Left ventricle myocardium inferior (tissue), 1 donor: ENCODE measurements at regions not wholly inside any gene's neighbourhood (a gene's known extent, or its start where the extent isn't known, plus 50 kb on each side); places are given as distances from the start of the nearest gene placed in this dataset.

Source experiments
- DNase-seq: peaks from one replicate; pipeline ENCODE4 v3.0.0-alpha.2; 2020
- H3K27ac ChIP-seq: fragments of 200-600 bp; replicated peaks from 2 replicates; pipeline ENCODE4 v1.8.0; 2021
- H3K27me3 ChIP-seq: fragments of 200-600 bp; 2 replicates; pipeline ENCODE4 v1.8.0; 2021; ENCODE audit warnings: low read depth
- H3K36me3 ChIP-seq: fragments of 200-600 bp; 2 replicates; pipeline ENCODE4 v1.8.0; 2021
- H3K4me1 ChIP-seq: fragments of 200-600 bp; 2 replicates; pipeline ENCODE4 v1.8.0; 2021
- H3K4me3 ChIP-seq: fragments of 200-600 bp; 2 replicates; pipeline ENCODE4 v1.8.0; 2021; ENCODE audit warnings: mild to moderate bottlenecking, moderate library complexity
- H3K9me3 ChIP-seq: fragments of 200-600 bp; replicated peaks from 2 replicates; pipeline ENCODE4 v1.8.0; 2021
- CTCF ChIP-seq: fragments of 200-600 bp; IDR thresholded peaks from 2 replicates; pipeline ENCODE4 v1.8.0; 2021; ENCODE audit warnings: antibody characterized with exemption, mild to moderate bottlenecking, borderline replicate concordance
- intact Hi-C: fragments of 100-400 bp; cut with micrococcal nuclease; formaldehyde crosslinking; loops from one replicate; pipeline ENCODE4 v1.11.0; 2022
- donor health status: DM: no; HTN: yes; CAD: no; lungs with severe emphysema.

DNA sequence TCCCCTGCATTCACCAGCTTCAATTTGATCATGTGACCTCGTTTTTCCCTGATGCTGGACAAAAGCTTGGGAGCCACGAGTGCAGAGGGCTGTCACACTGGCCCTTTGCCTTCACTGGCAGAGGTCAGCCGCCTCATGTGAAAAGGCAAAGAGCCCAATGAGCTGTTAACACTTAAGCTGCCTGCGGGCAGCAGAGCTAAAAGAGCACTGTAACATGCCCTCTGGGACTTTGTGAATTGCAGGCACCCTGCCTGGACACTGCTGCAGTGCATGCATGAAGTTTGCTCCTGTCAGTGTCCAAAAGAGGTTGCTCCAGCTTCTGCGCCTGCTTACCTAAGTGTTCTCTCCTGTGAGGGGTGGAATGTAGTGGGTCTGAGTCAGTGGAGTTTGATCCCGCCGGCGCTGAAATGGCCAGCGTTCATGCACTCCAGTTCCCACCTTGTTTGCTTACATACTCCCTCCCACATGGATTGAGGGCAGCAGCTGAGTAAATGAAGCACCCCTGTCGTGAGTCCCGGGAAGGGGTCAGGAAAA, 193.7 kb downstream of the RFC3 start:
- DNase-seq, result no peak
- H3K9me3 ChIP-seq, result no peaks in the 10 kb centered on the region

GRCh38 chr13:34012382-34012781, 194.4 kb downstream of the RFC3 start:
- Histone ChIP-seq H3K36me3 (no peaks in the 10 kb centered on the region), H3K4me3 (no peak overlapping the region), H3K9me3 (no peaks in the 10 kb centered on the region), H3K27me3 (no peaks in the 10 kb centered on the region), H3K4me1 (peaks cover 5% of the 10 kb centered on the region), H3K27ac (no peak overlapping the region)
- no peak for DNase-seq
- intact Hi-C loops, result no loop called here
- TF ChIP-seq CTCF, result no peak

More for the DNA sequence above, 193.7 kb downstream of the RFC3 start:
- Histone ChIP-seq H3K36me3 (no peaks in the 10 kb centered on the region), H3K27ac (no peak overlapping the region), H3K27me3 (no peaks in the 10 kb centered on the region), H3K4me1 (peaks cover 5% of the 10 kb centered on the region), H3K4me3 (no peak overlapping the region)
- TF ChIP-seq CTCF, result no peak
- intact Hi-C loops, result no loop called here

DNA sequence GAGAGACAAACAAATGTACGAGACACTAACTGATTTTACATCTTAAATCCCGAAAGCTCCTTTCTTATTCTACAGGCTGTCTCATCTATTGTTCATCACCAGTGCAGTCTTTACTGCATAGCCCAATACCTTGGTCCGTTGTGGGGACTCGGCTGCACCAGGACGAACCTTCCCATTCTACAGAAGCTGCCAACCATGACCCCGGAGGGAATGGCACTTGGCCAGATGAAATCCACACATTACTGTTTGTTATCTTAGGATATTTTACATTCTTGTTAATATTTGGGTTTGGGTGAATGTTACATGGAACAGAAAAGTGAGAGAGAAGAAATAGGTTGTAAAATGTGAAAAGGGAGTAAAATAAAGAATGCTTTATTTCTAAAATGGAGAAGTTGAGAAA, 195.1 kb downstream of the RFC3 start:
- H3K27me3 ChIP-seq, result no peaks in the 10 kb centered on the region
- peaks cover 5% of the 10 kb centered on the region for H3K4me1 ChIP-seq
- H3K9me3 ChIP-seq, result no peaks in the 10 kb centered on the region
- TF ChIP-seq CTCF, result no peak
- DNase-seq, result no peak
- intact Hi-C loops, result no loop called here
- H3K36me3 ChIP-seq, result no peaks in the 10 kb centered on the region
- no peak overlapping the region for H3K4me3 ChIP-seq
- no peak overlapping the region for H3K27ac ChIP-seq

DNA sequence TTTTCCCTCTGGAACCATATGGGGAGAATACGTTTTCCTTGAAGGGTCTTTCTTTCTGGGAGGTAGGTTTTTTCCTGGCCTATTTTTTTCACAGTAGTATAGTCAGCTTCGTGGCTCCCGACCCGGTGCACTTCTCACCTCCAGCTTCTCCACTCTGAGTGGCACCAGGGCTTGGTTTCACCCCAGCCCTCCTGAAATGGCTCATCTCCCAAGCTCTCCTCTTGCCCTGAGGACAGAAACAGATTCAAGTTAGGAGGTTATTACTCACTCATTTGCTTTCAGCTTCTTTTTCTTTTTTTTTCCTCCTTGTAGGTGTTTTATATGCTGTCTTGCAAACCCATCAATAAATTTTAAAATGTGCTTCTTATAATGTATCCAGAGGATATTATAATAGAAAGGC, 199.3 kb downstream of the RFC3 start:
- intact Hi-C loops, result no loop called here
- Histone ChIP-seq H3K4me1 (no peaks in the 10 kb centered on the region), H3K4me3 (no peak overlapping the region), H3K36me3 (no peaks in the 10 kb centered on the region), H3K27me3 (no peaks in the 10 kb centered on the region), H3K27ac (no peak overlapping the region), H3K9me3 (peaks cover 19% of the 10 kb centered on the region)
- TF ChIP-seq CTCF, result no peak
- DNase-seq, result no peak

DNA sequence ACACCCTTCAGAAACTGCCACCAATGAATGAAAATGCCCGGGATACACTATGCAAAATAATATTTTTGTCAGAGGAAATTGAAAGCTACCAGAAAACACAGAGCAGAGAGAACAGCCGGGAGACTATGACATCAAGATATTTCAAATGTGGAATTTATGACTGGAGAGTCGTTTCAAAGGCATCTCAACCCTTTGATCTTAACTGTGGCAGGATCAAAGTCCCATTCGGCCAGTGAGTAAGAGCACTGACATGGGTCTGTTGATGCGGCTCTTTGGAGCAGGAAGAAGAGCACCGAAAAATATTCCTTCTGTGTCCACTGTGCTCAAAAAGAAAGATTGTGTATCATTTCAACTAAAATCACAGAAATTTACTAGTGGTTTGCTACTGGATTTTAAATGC, 201.9 kb downstream of the RFC3 start:
- Histone ChIP-seq H3K9me3 (peaks cover 25% of the 10 kb centered on the region), H3K4me3 (no peak overlapping the region), H3K36me3 (no peaks in the 10 kb centered on the region), H3K27me3 (no peaks in the 10 kb centered on the region), H3K4me1 (no peaks in the 10 kb centered on the region), H3K27ac (no peak overlapping the region)
- TF ChIP-seq CTCF, result no peak
- DNase-seq, result no peak
- intact Hi-C loops, result no loop called here

DNA sequence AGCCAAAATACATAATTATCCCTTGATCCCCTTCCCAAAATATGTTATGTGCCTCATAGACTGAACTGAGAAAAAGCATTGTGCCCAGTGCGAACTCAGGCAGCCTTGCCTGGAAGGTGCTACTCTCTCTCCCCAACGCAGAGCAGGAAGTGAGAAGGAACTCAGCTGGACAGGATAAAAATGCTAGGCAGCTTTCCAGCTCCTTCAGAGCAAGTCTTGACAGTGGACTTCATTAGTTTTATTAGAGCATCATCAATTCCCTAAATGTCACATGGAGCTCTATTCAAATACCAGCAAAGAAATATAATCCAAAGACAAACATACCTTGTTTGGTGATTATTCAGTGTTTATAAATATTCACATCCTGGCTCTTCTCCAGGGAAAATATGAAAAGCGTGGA, 202.4 kb downstream of the RFC3 start:
- Histone ChIP-seq H3K4me1 (no peaks in the 10 kb centered on the region), H3K4me3 (no peak overlapping the region), H3K36me3 (no peaks in the 10 kb centered on the region), H3K27me3 (no peaks in the 10 kb centered on the region), H3K27ac (no peak overlapping the region), H3K9me3 (peaks cover 25% of the 10 kb centered on the region)
- TF ChIP-seq CTCF, result no peak
- intact Hi-C loops, result no loop called here
- no peak for DNase-seq
